SK-N-SH treated with all-trans-retinoic acid at 6 μM for 48 hours (cell line): ENCODE measurements at regions not wholly inside any gene's neighbourhood (a gene's known extent, or its start where the extent isn't known, plus 50 kb on each side); places are given as distances from the start of the nearest gene placed in this dataset.

Source experiments
- ATAC-seq: fragments of 200-7000 bp; cut with Tn5 transposase; 3 replicates; pipeline ENCODE4 v1.9.1; 2020; ENCODE audit warnings: mild to moderate bottlenecking, moderate library complexity
- ARNTL ChIP-seq: fragments of 450-650 bp; formaldehyde crosslinking; IDR thresholded peaks from 2 replicates; pipeline ENCODE4 v1.5.0; 2020; ENCODE audit warnings: low read depth, mild to moderate bottlenecking, moderate library complexity, borderline replicate concordance
- BACH2 ChIP-seq: fragments of 250-450 bp; sonication (Bioruptor Pico); IDR thresholded peaks from 2 replicates; pipeline ENCODE4 v1.9.0; 2021; ENCODE audit warnings: mild to moderate bottlenecking, borderline replicate concordance
- CREB5 ChIP-seq: fragments of 250-450 bp; sonication (Bioruptor Pico); IDR thresholded peaks from 2 replicates; pipeline ENCODE4 v1.5.1; 2020; ENCODE audit warnings: low read depth, mild to moderate bottlenecking, moderate library complexity
- CSDC2 ChIP-seq: fragments of 250-450 bp; sonication (Bioruptor Pico); IDR thresholded peaks from 2 replicates; pipeline ENCODE4 v1.5.0; 2020; ENCODE audit warnings: mild to moderate bottlenecking, moderate library complexity
- CSRNP3 ChIP-seq: fragments of 250-450 bp; sonication (Bioruptor Pico); IDR thresholded peaks from 2 replicates; pipeline ENCODE4 v1.5.1; 2021; ENCODE audit warnings: mild to moderate bottlenecking, moderate library complexity
- ESRRG ChIP-seq: fragments of 250-450 bp; sonication (Bioruptor Pico); IDR thresholded peaks from 2 replicates; pipeline ENCODE4 v1.6.1; 2021; ENCODE audit warnings: mild to moderate bottlenecking
- GLIS3 ChIP-seq: fragments of 250-450 bp; sonication (Bioruptor Pico); IDR thresholded peaks from 2 replicates; pipeline ENCODE4 v1.5.0; 2020; ENCODE audit warnings: mild to moderate bottlenecking, moderate library complexity
- ISL1 ChIP-seq: fragments of 250-450 bp; sonication (Bioruptor Pico); IDR thresholded peaks from 2 replicates; pipeline ENCODE4 v2.1.2; 2022; ENCODE audit warnings: mild to moderate bottlenecking, moderate library complexity
- OSR1 ChIP-seq: fragments of 250-450 bp; sonication (Bioruptor Pico); IDR thresholded peaks from 2 replicates; pipeline ENCODE4 v1.8.0; 2022; ENCODE audit warnings: moderate library complexity, mild to moderate bottlenecking, inconsistent platforms
- PATZ1 ChIP-seq: fragments of 250-450 bp; sonication (Bioruptor Pico); IDR thresholded peaks from 2 replicates; pipeline ENCODE4 v1.8.0; 2020; ENCODE audit warnings: mild to moderate bottlenecking, moderate library complexity, borderline replicate concordance
- PPARA ChIP-seq: fragments of 250-450 bp; sonication (Bioruptor Pico); IDR thresholded peaks from 2 replicates; pipeline ENCODE4 v1.5.0; 2020; ENCODE audit warnings: mild to moderate bottlenecking, borderline replicate concordance
- RARB ChIP-seq: fragments of 250-450 bp; sonication (Bioruptor Pico); IDR thresholded peaks from 2 replicates; pipeline ENCODE4 v1.8.0; 2021; ENCODE audit warnings: mild to moderate bottlenecking, moderate library complexity
- TCF4 ChIP-seq: fragments of 250-450 bp; sonication (Bioruptor Pico); IDR thresholded peaks from 2 replicates; pipeline ENCODE4 v1.8.0; 2021; ENCODE audit warnings: mild to moderate bottlenecking, moderate library complexity, borderline replicate concordance
- TOX ChIP-seq: fragments of 250-450 bp; sonication (Bioruptor Pico); IDR thresholded peaks from 2 replicates; pipeline ENCODE4 v1.8.0; 2021; ENCODE audit warnings: mild to moderate bottlenecking, moderate library complexity, borderline replicate concordance
- TSHZ2 ChIP-seq: fragments of 250-450 bp; sonication (Bioruptor Pico); IDR thresholded peaks from 2 replicates; pipeline ENCODE4 v1.5.0; 2020; ENCODE audit warnings: mild to moderate bottlenecking, moderate library complexity
- ZFP3 ChIP-seq: fragments of 250-450 bp; sonication (Bioruptor Pico); IDR thresholded peaks from 2 replicates; pipeline ENCODE4 v1.5.0; 2020; ENCODE audit warnings: mild to moderate bottlenecking, moderate library complexity
- ZFP30 ChIP-seq: fragments of 450-650 bp; formaldehyde crosslinking; IDR thresholded peaks from 2 replicates; pipeline ENCODE4 v1.5.0; 2022; ENCODE audit warnings: mild to moderate bottlenecking, moderate library complexity
- ZNF565 ChIP-seq: fragments of 450-650 bp; formaldehyde crosslinking; conservative IDR thresholded peaks from 2 replicates; pipeline ENCODE4 v1.5.0; 2020; ENCODE audit warnings: low read depth, mild to moderate bottlenecking, moderate library complexity
- ZNF70 ChIP-seq: fragments of 450-650 bp; formaldehyde crosslinking; IDR thresholded peaks from 2 replicates; pipeline ENCODE4 v1.5.0; 2020; ENCODE audit warnings: mild to moderate bottlenecking, moderate library complexity
- ZNF8 ChIP-seq: fragments of 450-650 bp; formaldehyde crosslinking; IDR thresholded peaks from 2 replicates; pipeline ENCODE4 v1.5.0; 2020; ENCODE audit warnings: mild to moderate bottlenecking, moderate library complexity

- no peak for TF ChIP-seq ZNF8
- no peak for TF ChIP-seq ISL1
- TF ChIP-seq GLIS3: no peak
- no peak for TF ChIP-seq RARB (CRISPR knock-in tag)
- TF ChIP-seq ARNTL: no peak
- TF ChIP-seq ZNF70: no peak
- no peak for TF ChIP-seq CSDC2 (CRISPR knock-in tag)
- TF ChIP-seq ZNF565 (CRISPR knock-in tag): no peak
- TF ChIP-seq ZFP30 (CRISPR knock-in tag): no peak
- no peak for TF ChIP-seq TOX (CRISPR knock-in tag)
- ATAC-seq: no peak
These were observed 204.7 kb upstream of the HS3ST1 start for GRCh38 chr4:11633430-11633829.

- ATAC-seq: no peak
- TF ChIP-seq ZFP3 (CRISPR knock-in tag): no peak
- TF ChIP-seq TOX (CRISPR knock-in tag): no peak
- TF ChIP-seq PPARA (CRISPR knock-in tag): no peak
- no peak for TF ChIP-seq BACH2 (CRISPR knock-in tag)
- TF ChIP-seq CSDC2 (CRISPR knock-in tag): no peak
- no peak for TF ChIP-seq ZFP30 (CRISPR knock-in tag)
- TF ChIP-seq ZNF8: no peak
- no peak for TF ChIP-seq OSR1
- no peak for TF ChIP-seq ZNF70
- no peak for TF ChIP-seq ISL1
- no peak for TF ChIP-seq TSHZ2 (CRISPR knock-in tag)
- TF ChIP-seq ESRRG (CRISPR knock-in tag): no peak
- TF ChIP-seq PATZ1 (CRISPR knock-in tag): no peak
- no peak for TF ChIP-seq CSRNP3 (CRISPR knock-in tag)
- TF ChIP-seq GLIS3: no peak
- no peak for TF ChIP-seq ZNF565 (CRISPR knock-in tag)
- no peak for TF ChIP-seq CREB5 (CRISPR knock-in tag)
- no peak for TF ChIP-seq ARNTL
These were observed 203.8 kb upstream of the HS3ST1 start for GRCh38 chr4:11632483-11632882.

GRCh38 chr4:11632025-11632424 lies 203.3 kb upstream of the HS3ST1 start:
- TF ChIP-seq TCF4 (CRISPR knock-in tag) (no peak), CSRNP3 (CRISPR knock-in tag) (no peak), PATZ1 (CRISPR knock-in tag) (no peak), ISL1 (no peak)
- ATAC-seq: no peak
